ENCODE measurements at regions not wholly inside any gene's neighbourhood (a gene's known extent, or its start where the extent isn't known, plus 50 kb on each side); places are given as distances from the start of the nearest gene placed in this dataset.
"Not testable (repeated sequence)": the region's sequence is repeated elsewhere in the genome, so short reads cannot be mapped to it uniquely, and the experiment has no call there.

GRCh38 chr9:17888066-17888465, 309.2 kb downstream of the SH3GL2 start:
- H3K79me2 ChIP-seq (ENCODE audit: control insufficient read depth, insufficient read depth, low read length): no peaks in the 10 kb centered on the region
- no peak overlapping the region for H3K9ac ChIP-seq (ENCODE audit: low read length)
- no peaks in the 10 kb centered on the region for H3K27me3 Mint-ChIP-seq
- no peaks in the 10 kb centered on the region for H3K36me3 ChIP-seq (replicated peaks in 1 of 2; ENCODE audit: control extremely low read depth in 1 of 2, control insufficient read depth in 1 of 2, extremely low read depth in 1 of 2, insufficient read depth in 2 of 2, low read length in 1 of 2)
- no peaks in the 10 kb centered on the region for H3K9me3 ChIP-seq (ENCODE audit: control extremely low read depth in 1 of 3, control insufficient read depth in 2 of 3, insufficient read depth in 1 of 3, low read length in 2 of 3)
- H3K27ac ChIP-seq (ENCODE audit: low read length in 2 of 2): no peak overlapping the region
- no peak overlapping the region for H3K4me2 ChIP-seq (replicated peaks; ENCODE audit: low read depth, low read length, poor library complexity, severe bottlenecking)
- H3K4me1 Mint-ChIP-seq: no peaks in the 10 kb centered on the region
- no peaks in the 10 kb centered on the region for H3K4me1 ChIP-seq (ENCODE audit: control insufficient read depth in 2 of 2, insufficient read depth in 2 of 2, low read length in 2 of 2)
- ChIA-PET POLR2A (no interaction called here), CTCF (no interaction called here)
- H3K9me3 Mint-ChIP-seq (ENCODE audit: insufficient read depth): no peaks in the 10 kb centered on the region
- ATAC-seq (ENCODE audit: low read depth) (no peak), DNase-seq (no peak)
- no peak overlapping the region for H2AFZ ChIP-seq (ENCODE audit: insufficient read depth, low read depth, low read length, poor library complexity, severe bottlenecking)
- no peak overlapping the region for H3K4me3 ChIP-seq (ENCODE audit: control extremely low read depth in 1 of 5, extremely low read depth in 1 of 5, insufficient read depth in 1 of 5, low read depth in 2 of 5, low read length in 4 of 5)
- no peaks in the 10 kb centered on the region for H4K20me1 ChIP-seq (ENCODE audit: control insufficient read depth, insufficient read depth, low read length, poor library complexity, severe bottlenecking)
- no peak for TF ChIP-seq EZH2 (IDR thresholded peaks at IDR 0.05; ENCODE audit: borderline replicate concordance, insufficient read depth, low read depth, low read length, poor library complexity, severe bottlenecking)
- TF ChIP-seq CTCF (IDR thresholded peaks at IDR 0.05): no peak
- H3K27me3 ChIP-seq (replicated peaks in 1 of 4; ENCODE audit: control extremely low read depth in 1 of 4, control insufficient read depth in 3 of 4, insufficient read depth in 4 of 4, low read length in 3 of 4): no peaks in the 10 kb centered on the region
- no peak overlapping the region for H3K4me3 Mint-ChIP-seq
- intact Hi-C loops (cut with micrococcal nuclease): no loop called here
- WGBS (ENCODE audit: insufficient coverage): 89% methylated on average over 3 of the region's 4 CpGs
- no peak overlapping the region for H3K27ac Mint-ChIP-seq

- H2AFZ ChIP-seq (ENCODE audit: insufficient read depth, low read depth, low read length, poor library complexity, severe bottlenecking); H3K27me3 Mint-ChIP-seq; DNase-seq; H3K27me3 ChIP-seq (replicated peaks in 1 of 4; ENCODE audit: control extremely low read depth in 1 of 4, control insufficient read depth in 3 of 4, insufficient read depth in 4 of 4, low read length in 3 of 4); H3K79me2 ChIP-seq (ENCODE audit: control insufficient read depth, insufficient read depth, low read length); H3K4me3 ChIP-seq (ENCODE audit: control extremely low read depth in 1 of 5, extremely low read depth in 1 of 5, insufficient read depth in 1 of 5, low read depth in 2 of 5, low read length in 4 of 5); H3K9me3 ChIP-seq (ENCODE audit: control extremely low read depth in 1 of 3, control insufficient read depth in 2 of 3, insufficient read depth in 1 of 3, low read length in 2 of 3); H3K4me3 Mint-ChIP-seq; POLR2A ChIA-PET; H3K9me3 Mint-ChIP-seq (ENCODE audit: insufficient read depth); H4K20me1 ChIP-seq (ENCODE audit: control insufficient read depth, insufficient read depth, low read length, poor library complexity, severe bottlenecking); H3K4me2 ChIP-seq (replicated peaks; ENCODE audit: low read depth, low read length, poor library complexity, severe bottlenecking); H3K36me3 ChIP-seq (replicated peaks in 1 of 2; ENCODE audit: control extremely low read depth in 1 of 2, control insufficient read depth in 1 of 2, extremely low read depth in 1 of 2, insufficient read depth in 2 of 2, low read length in 1 of 2); H3K9ac ChIP-seq (ENCODE audit: low read length); H3K27ac ChIP-seq (ENCODE audit: low read length in 2 of 2); ATAC-seq (ENCODE audit: low read depth); H3K4me1 Mint-ChIP-seq; H3K4me1 ChIP-seq (ENCODE audit: control insufficient read depth in 2 of 2, insufficient read depth in 2 of 2, low read length in 2 of 2); CTCF ChIA-PET; H3K27ac Mint-ChIP-seq; intact Hi-C loops (cut with micrococcal nuclease): not testable (repeated sequence)
- 67% methylated on average over 1 of the region's 1 CpG for WGBS (ENCODE audit: insufficient coverage)
Measured at GRCh38 chr9:17888964-17889363, 310.1 kb downstream of the SH3GL2 start.

Data from B cell (primary cell).